C4-2B (cell line): ENCODE measurements at regions not wholly inside any gene's neighbourhood (a gene's known extent, or its start where the extent isn't known, plus 50 kb on each side); places are given as distances from the start of the nearest gene placed in this dataset.

Source experiments
- CTCF ChIP-seq: fragments of 450-650 bp; conservative IDR thresholded peaks from 2 replicates; pipeline ENCODE4 v1.5.1; 2017; ENCODE audit warnings: mild to moderate bottlenecking
- ZFX ChIP-seq: fragments of 450-650 bp; IDR thresholded peaks from 2 replicates; pipeline ENCODE4 v1.6.1; 2017

DNA sequence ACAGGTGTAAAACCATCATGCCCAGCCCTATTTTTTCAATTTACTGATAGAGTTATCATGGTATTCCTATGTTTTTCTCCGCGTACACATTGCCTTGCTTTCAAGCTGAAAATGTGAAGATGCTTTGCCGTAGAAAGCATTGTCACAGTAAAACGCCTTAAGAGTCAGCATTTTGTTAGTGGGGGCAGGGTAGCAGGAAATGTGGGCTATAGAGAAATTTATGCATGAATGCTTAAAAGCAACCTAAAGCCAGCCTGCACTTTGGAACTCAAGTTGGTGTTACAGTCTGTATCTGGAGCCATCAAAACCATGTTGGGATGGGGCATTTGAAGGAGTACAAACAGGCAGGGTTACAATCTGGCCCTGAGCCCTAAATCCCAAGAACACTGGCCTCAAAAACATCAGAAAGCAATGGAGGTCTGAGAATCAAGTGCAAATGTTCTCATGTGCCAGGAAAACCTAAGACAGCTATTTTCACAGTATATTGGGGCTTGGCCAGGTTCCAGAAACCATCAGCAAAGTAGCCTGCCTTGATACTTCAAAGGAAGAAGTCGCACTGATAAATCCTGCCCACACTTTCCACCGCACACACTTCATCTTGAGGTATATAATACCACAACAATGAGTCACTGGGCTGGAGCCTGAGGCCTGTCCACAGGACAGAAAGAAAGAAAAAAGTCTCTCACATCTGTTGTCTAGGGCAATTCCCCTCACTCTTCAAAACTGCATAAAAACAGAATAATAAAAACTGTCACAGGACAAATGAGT, 313.8 kb downstream of the ENC1 start:
- TF ChIP-seq CTCF (no peak), ZFX (no peak)
